ENCODE measurements at regions not wholly inside any gene's neighbourhood (a gene's known extent, or its start where the extent isn't known, plus 50 kb on each side); places are given as distances from the start of the nearest gene placed in this dataset.

DNA sequence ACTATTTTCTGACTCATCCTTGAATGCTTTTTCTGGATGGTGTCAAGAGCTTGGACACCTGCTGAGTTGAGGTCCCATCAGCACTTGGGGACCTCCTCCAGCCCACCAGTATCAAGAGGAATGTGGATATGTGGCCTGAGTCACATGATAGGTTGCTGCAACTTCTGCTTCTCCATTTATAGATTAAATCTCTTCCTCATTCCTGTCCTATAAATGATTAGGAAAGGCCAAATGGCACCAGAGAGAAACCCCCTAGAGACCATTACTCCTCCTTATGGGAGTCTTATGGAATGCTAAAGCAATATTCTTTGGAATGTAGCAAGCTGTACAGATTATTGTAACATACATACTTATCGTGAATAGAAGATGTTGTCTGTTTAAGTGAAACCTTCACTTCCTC lies 85.6 kb downstream of the NEUROD6 start:
- DNase-seq (ENCODE audit: insufficient read length, low spot score, missing footprints) = no peak
- Histone ChIP-seq H3K9me3 (ENCODE audit: low read depth, low read length) (no peaks in the 10 kb centered on the region), H4K20me1 (ENCODE audit: insufficient read depth, low read length) (no peaks in the 10 kb centered on the region), H2AFZ (ENCODE audit: low read length) (no peak overlapping the region), H3K27me3 (ENCODE audit: insufficient read depth, low read length) (no peaks in the 10 kb centered on the region), H3K4me3 (ENCODE audit: insufficient read depth, low read length) (no peak overlapping the region), H3K27ac (ENCODE audit: low read depth, low read length) (no peak overlapping the region), H3K79me2 (ENCODE audit: insufficient read depth, low read length) (no peaks in the 10 kb centered on the region), H3K4me1 (ENCODE audit: insufficient read depth, low read length) (no peaks in the 10 kb centered on the region), H3K4me2 (ENCODE audit: insufficient read depth, low read length) (no peak overlapping the region), H3K36me3 (ENCODE audit: insufficient read depth, low read length) (no peaks in the 10 kb centered on the region)
- TF ChIP-seq, protein P1, sequence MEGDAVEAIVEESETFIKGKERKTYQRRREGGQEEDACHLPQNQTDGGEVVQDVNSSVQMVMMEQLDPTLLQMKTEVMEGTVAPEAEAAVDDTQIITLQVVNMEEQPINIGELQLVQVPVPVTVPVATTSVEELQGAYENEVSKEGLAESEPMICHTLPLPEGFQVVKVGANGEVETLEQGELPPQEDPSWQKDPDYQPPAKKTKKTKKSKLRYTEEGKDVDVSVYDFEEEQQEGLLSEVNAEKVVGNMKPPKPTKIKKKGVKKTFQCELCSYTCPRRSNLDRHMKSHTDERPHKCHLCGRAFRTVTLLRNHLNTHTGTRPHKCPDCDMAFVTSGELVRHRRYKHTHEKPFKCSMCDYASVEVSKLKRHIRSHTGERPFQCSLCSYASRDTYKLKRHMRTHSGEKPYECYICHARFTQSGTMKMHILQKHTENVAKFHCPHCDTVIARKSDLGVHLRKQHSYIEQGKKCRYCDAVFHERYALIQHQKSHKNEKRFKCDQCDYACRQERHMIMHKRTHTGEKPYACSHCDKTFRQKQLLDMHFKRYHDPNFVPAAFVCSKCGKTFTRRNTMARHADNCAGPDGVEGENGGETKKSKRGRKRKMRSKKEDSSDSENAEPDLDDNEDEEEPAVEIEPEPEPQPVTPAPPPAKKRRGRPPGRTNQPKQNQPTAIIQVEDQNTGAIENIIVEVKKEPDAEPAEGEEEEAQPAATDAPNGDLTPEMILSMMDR (IDR thresholded peaks at IDR 0.05; ENCODE audit: extremely low read depth, low read depth, low read length) = no peak

GRCh38 chr7:31253532-31253931 lies 87.0 kb downstream of the NEUROD6 start:
- DNase-seq (ENCODE audit: insufficient read length, low spot score, missing footprints) = no peak
- Histone ChIP-seq H3K4me3 (ENCODE audit: insufficient read depth, low read length) (no peak overlapping the region), H3K9me3 (ENCODE audit: low read depth, low read length) (no peaks in the 10 kb centered on the region), H3K36me3 (ENCODE audit: insufficient read depth, low read length) (no peaks in the 10 kb centered on the region), H4K20me1 (ENCODE audit: insufficient read depth, low read length) (no peaks in the 10 kb centered on the region), H3K4me2 (ENCODE audit: insufficient read depth, low read length) (no peak overlapping the region), H3K27me3 (ENCODE audit: insufficient read depth, low read length) (no peaks in the 10 kb centered on the region), H3K27ac (ENCODE audit: low read depth, low read length) (no peak overlapping the region), H3K4me1 (ENCODE audit: insufficient read depth, low read length) (no peaks in the 10 kb centered on the region), H3K79me2 (ENCODE audit: insufficient read depth, low read length) (no peaks in the 10 kb centered on the region), H2AFZ (ENCODE audit: low read length) (no peak overlapping the region)
- TF ChIP-seq, protein P1 (IDR thresholded peaks at IDR 0.05; ENCODE audit: extremely low read depth, low read depth, low read length) = no peak

- no peaks in the 10 kb centered on the region for H3K79me2 ChIP-seq (ENCODE audit: insufficient read depth, low read length)
- TF ChIP-seq, protein P1 (IDR thresholded peaks at IDR 0.05; ENCODE audit: extremely low read depth, low read depth, low read length) = no peak
- H4K20me1 ChIP-seq (ENCODE audit: insufficient read depth, low read length) = no peaks in the 10 kb centered on the region
- H3K27me3 ChIP-seq (ENCODE audit: insufficient read depth, low read length) = no peaks in the 10 kb centered on the region
- no peak overlapping the region for H3K27ac ChIP-seq (ENCODE audit: low read depth, low read length)
- no peak for DNase-seq (ENCODE audit: insufficient read length, low spot score, missing footprints)
- H3K4me2 ChIP-seq (ENCODE audit: insufficient read depth, low read length) = no peak overlapping the region
- no peak overlapping the region for H2AFZ ChIP-seq (ENCODE audit: low read length)
- no peak overlapping the region for H3K4me3 ChIP-seq (ENCODE audit: insufficient read depth, low read length)
- H3K4me1 ChIP-seq (ENCODE audit: insufficient read depth, low read length) = no peaks in the 10 kb centered on the region
- H3K36me3 ChIP-seq (ENCODE audit: insufficient read depth, low read length) = no peaks in the 10 kb centered on the region
- no peaks in the 10 kb centered on the region for H3K9me3 ChIP-seq (ENCODE audit: low read depth, low read length)
Observed at GRCh38 chr7:31251441-31251840, 89.1 kb downstream of the NEUROD6 start.

- Histone ChIP-seq H4K20me1 (ENCODE audit: insufficient read depth, low read length) (no peaks in the 10 kb centered on the region), H3K36me3 (ENCODE audit: insufficient read depth, low read length) (no peaks in the 10 kb centered on the region), H3K4me1 (ENCODE audit: insufficient read depth, low read length) (no peaks in the 10 kb centered on the region), H3K4me3 (ENCODE audit: insufficient read depth, low read length) (no peak overlapping the region), H3K9me3 (ENCODE audit: low read depth, low read length) (no peaks in the 10 kb centered on the region), H2AFZ (ENCODE audit: low read length) (no peak overlapping the region), H3K27me3 (ENCODE audit: insufficient read depth, low read length) (no peaks in the 10 kb centered on the region), H3K79me2 (ENCODE audit: insufficient read depth, low read length) (no peaks in the 10 kb centered on the region), H3K4me2 (ENCODE audit: insufficient read depth, low read length) (no peak overlapping the region), H3K27ac (ENCODE audit: low read depth, low read length) (no peak overlapping the region)
- no peak for DNase-seq (ENCODE audit: insufficient read length, low spot score, missing footprints)
- TF ChIP-seq, protein P1 (IDR thresholded peaks at IDR 0.05; ENCODE audit: extremely low read depth, low read depth, low read length) = no peak
Observed at GRCh38 chr7:31249671-31250070, 90.9 kb downstream of the NEUROD6 start.
